ENCODE measurements at regions not wholly inside any gene's neighbourhood (a gene's known extent, or its start where the extent isn't known, plus 50 kb on each side); places are given as distances from the start of the nearest gene placed in this dataset.

DNA sequence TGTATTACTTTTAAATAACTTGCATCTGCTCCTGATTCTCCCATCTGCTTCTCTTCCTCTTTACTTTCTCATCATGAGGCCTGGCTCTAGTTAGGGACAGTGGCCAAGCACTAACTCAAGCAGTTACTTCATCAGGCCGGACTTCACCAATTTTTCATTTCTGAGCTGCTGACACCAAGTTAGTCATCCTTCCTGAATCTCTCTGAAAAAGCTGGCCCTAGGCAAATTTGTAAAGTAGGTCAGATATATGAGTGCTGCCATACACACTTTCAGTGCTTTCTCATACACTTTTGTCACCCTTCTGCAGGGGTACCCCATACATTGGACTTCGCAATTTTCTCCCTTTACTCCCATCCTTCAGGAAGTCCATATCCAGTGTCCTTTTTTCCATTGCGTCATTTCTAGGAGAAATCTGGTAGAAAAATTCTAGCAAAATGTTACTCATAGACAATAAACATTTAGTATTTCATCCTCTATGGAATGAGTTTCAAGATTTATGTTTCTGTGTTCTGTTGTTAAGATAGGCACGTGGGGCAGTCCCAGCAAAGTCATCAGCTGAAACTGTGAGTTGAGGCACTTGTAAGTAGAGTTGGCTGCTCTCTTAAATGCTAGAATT is 276.8 kb upstream of the TMPO start:
- no peak overlapping the region for H4K5ac ChIP-seq (ENCODE audit: insufficient read length, low read depth, low read length)
- H2AFZ ChIP-seq (ENCODE audit: low read length) = no peak overlapping the region
- no peaks in the 10 kb centered on the region for H3K27me3 Mint-ChIP-seq (ENCODE audit: low read depth)
- H3K23me2 ChIP-seq (ENCODE audit: insufficient read length, low read depth, low read length, poor library complexity, severe bottlenecking) = no peaks in the 10 kb centered on the region
- no peak overlapping the region for H2BK120ac ChIP-seq (ENCODE audit: low read depth, low read length, poor library complexity, severe bottlenecking)
- no peak overlapping the region for H3K23ac ChIP-seq (ENCODE audit: insufficient read length, low read depth, low read length)
- TF ChIP-seq, protein P1, sequence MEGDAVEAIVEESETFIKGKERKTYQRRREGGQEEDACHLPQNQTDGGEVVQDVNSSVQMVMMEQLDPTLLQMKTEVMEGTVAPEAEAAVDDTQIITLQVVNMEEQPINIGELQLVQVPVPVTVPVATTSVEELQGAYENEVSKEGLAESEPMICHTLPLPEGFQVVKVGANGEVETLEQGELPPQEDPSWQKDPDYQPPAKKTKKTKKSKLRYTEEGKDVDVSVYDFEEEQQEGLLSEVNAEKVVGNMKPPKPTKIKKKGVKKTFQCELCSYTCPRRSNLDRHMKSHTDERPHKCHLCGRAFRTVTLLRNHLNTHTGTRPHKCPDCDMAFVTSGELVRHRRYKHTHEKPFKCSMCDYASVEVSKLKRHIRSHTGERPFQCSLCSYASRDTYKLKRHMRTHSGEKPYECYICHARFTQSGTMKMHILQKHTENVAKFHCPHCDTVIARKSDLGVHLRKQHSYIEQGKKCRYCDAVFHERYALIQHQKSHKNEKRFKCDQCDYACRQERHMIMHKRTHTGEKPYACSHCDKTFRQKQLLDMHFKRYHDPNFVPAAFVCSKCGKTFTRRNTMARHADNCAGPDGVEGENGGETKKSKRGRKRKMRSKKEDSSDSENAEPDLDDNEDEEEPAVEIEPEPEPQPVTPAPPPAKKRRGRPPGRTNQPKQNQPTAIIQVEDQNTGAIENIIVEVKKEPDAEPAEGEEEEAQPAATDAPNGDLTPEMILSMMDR (conservative IDR thresholded peaks at IDR 0.05) = no peak
- no peaks in the 10 kb centered on the region for H3K36me3 Mint-ChIP-seq (ENCODE audit: insufficient read depth in 1 of 3, low read depth in 3 of 3)
- no peak overlapping the region for H2BK12ac ChIP-seq (ENCODE audit: insufficient read length, low read depth, low read length)
- H4K8ac ChIP-seq (replicated peaks; ENCODE audit: insufficient read length, low read depth, low read length) = no peak overlapping the region
- no peak overlapping the region for H2BK20ac ChIP-seq (ENCODE audit: low read depth, low read length, poor library complexity, severe bottlenecking)
- no peak overlapping the region for H3K56ac ChIP-seq (ENCODE audit: insufficient read length, low read depth, low read length)
- H3K79me1 ChIP-seq (ENCODE audit: insufficient read depth, low read depth, low read length, poor library complexity, severe bottlenecking) = no peaks in the 10 kb centered on the region
- no peak for DNase-seq
- no peak overlapping the region for H3K4me3 Mint-ChIP-seq
- H3K4me1 Mint-ChIP-seq = no peaks in the 10 kb centered on the region
- H3K27ac ChIP-seq (ENCODE audit: insufficient read length, low read depth, low read length) = no peak overlapping the region
- H3K18ac ChIP-seq (ENCODE audit: insufficient read length, low read depth, low read length) = no peak overlapping the region
- H3K9me3 Mint-ChIP-seq = peaks cover 2 to 6% of the 10 kb centered on the region in 2 experiments; a peak in 3 of 5 replicates
- no peak overlapping the region for H4K91ac ChIP-seq (ENCODE audit: insufficient read length, low read depth, low read length)
- H3K14ac ChIP-seq (ENCODE audit: insufficient read depth, low read length) = no peak overlapping the region
- no peak overlapping the region for H2BK15ac ChIP-seq (ENCODE audit: low read depth, low read length)
- no peak overlapping the region for H3K9ac ChIP-seq (ENCODE audit: extremely low read depth, insufficient read length, low read length)
- H2BK5ac ChIP-seq (ENCODE audit: insufficient read length, low read length) = no peak overlapping the region
- no peak overlapping the region for H3T11ph ChIP-seq (ENCODE audit: low read length)
- H3K27ac Mint-ChIP-seq = no peak overlapping the region; a peak in 1 of 7 replicates
- no peaks in the 10 kb centered on the region for H3K4me1 ChIP-seq (ENCODE audit: insufficient read depth, low read length)
- H3K4me2 ChIP-seq (ENCODE audit: insufficient read depth, insufficient read length, low read length) = no peak overlapping the region
- H3K4ac ChIP-seq (ENCODE audit: low read depth, low read length) = no peak overlapping the region
- no CpG with 5 or more reads among the region's 4 CpGs for WGBS (ENCODE audit: extremely low coverage, insufficient read length, low lambda C conversion rate)
- H3K27me3 ChIP-seq (ENCODE audit: insufficient read depth, low read length) = no peaks in the 10 kb centered on the region
- no peak overlapping the region for H2AK5ac ChIP-seq (ENCODE audit: insufficient read length, low read length)
- H3K79me2 ChIP-seq (ENCODE audit: insufficient read depth, low read length) = no peaks in the 10 kb centered on the region
- no peaks in the 10 kb centered on the region for H3K9me3 ChIP-seq (ENCODE audit: control insufficient read depth, low read depth, low read length)
- H4K20me1 ChIP-seq (ENCODE audit: control insufficient read depth, insufficient read depth, insufficient read length) = no peaks in the 10 kb centered on the region

All from H9 (cell line).